CMK (cell line): ENCODE measurements at regions not wholly inside any gene's neighbourhood (a gene's known extent, or its start where the extent isn't known, plus 50 kb on each side); places are given as distances from the start of the nearest gene placed in this dataset.

Experiments
- DNase-seq: peaks from one replicate; pipeline ENCODE4 v3.0.0-alpha.2; 2010; ENCODE audit warnings: low read depth

- peak; percentile 36 for DNase-seq
Observed at GRCh38 chr9:117487555-117488175, 72.8 kb upstream of the ASTN2 start.

GRCh38 chr9:117486426-117486825 lies 71.6 kb upstream of the ASTN2 start:
- DNase-seq, result no peak

- no peak for DNase-seq
Observed at GRCh38 chr9:117485176-117485575, 70.3 kb upstream of the ASTN2 start.

GRCh38 chr9:117480729-117481128 lies 65.9 kb upstream of the ASTN2 start:
- no peak for DNase-seq

GRCh38 chr9:117480253-117480652 lies 65.4 kb upstream of the ASTN2 start:
- DNase-seq, result no peak

GRCh38 chr9:117473293-117473692 lies 58.4 kb upstream of the ASTN2 start:
- DNase-seq, result no peak

GRCh38 chr9:117470902-117471301 lies 56.0 kb upstream of the ASTN2 start:
- DNase-seq, result no peak

- no peak for DNase-seq
Observed at GRCh38 chr9:117470455-117470854, 55.6 kb upstream of the ASTN2 start.

- no peak for DNase-seq
Observed at GRCh38 chr9:117466111-117466510, 51.3 kb upstream of the ASTN2 start.

- no peak for DNase-seq
Observed at GRCh38 chr9:117465706-117466105, 50.8 kb upstream of the ASTN2 start.

GRCh38 chr9:117464941-117465616 lies 50.2 kb upstream of the ASTN2 start:
- DNase-seq, result no peak
